Upper lobe of left lung (tissue), 4 donors: ENCODE measurements at regions not wholly inside any gene's neighbourhood (a gene's known extent, or its start where the extent isn't known, plus 50 kb on each side); places are given as distances from the start of the nearest gene placed in this dataset.

Experiments
- EP300 ChIP-seq, 4 donors: sonication (generic); formaldehyde crosslinking; IDR thresholded peaks; one replicate each; pipeline ENCODE4 v1.5.1; 2017; ENCODE audit warnings: antibody characterized with exemption in 4 of 4, control low read depth in 2 of 4
- POLR2A ChIP-seq, 4 donors: fragments of 450-650 bp; IDR thresholded peaks; one replicate each; pipeline ENCODE4 v1.5.1; 2016 to 2017; ENCODE audit warnings: antibody characterized with exemption in 4 of 4, mild to moderate bottlenecking in 2 of 4
- TF ChIP-seq, protein P1 (sequence below), 6 experiments: fragments of 450-650 bp in 4 of 6; fragments of 200-600 bp in 2 of 6; sonication (generic) in 2 of 6; IDR thresholded peaks; one replicate each; pipeline ENCODE4 v1.5.1; 2016 to 2019; ENCODE audit warnings: antibody characterized with exemption in 6 of 6

DNA sequence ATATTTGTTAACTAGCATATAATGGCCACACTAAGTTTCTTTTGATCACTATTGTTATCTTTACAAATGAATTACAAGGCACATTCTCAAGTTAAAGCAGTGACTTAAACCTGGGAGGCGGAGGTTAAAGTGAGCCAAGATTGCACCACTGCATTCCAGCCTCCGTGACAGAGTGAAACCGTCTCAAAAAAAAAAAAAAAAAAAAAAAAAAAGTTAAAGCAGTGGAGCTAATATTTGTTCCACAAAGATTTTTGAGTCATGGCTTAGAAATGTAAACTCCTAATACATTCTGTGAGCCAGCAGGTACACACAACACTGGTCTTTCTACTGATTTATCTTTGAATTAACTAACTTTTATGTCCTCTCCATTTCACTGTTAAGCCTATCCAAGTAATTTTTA lies 221.7 kb upstream of the HTR1E start:
- TF ChIP-seq, protein P1, sequence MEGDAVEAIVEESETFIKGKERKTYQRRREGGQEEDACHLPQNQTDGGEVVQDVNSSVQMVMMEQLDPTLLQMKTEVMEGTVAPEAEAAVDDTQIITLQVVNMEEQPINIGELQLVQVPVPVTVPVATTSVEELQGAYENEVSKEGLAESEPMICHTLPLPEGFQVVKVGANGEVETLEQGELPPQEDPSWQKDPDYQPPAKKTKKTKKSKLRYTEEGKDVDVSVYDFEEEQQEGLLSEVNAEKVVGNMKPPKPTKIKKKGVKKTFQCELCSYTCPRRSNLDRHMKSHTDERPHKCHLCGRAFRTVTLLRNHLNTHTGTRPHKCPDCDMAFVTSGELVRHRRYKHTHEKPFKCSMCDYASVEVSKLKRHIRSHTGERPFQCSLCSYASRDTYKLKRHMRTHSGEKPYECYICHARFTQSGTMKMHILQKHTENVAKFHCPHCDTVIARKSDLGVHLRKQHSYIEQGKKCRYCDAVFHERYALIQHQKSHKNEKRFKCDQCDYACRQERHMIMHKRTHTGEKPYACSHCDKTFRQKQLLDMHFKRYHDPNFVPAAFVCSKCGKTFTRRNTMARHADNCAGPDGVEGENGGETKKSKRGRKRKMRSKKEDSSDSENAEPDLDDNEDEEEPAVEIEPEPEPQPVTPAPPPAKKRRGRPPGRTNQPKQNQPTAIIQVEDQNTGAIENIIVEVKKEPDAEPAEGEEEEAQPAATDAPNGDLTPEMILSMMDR (IDR thresholded peaks at IDR 0.05) = no peak
- TF ChIP-seq POLR2A (IDR thresholded peaks at IDR 0.05) = no peak
- no peak for TF ChIP-seq EP300 (IDR thresholded peaks at IDR 0.05)
